ENCODE measurements at regions not wholly inside any gene's neighbourhood (a gene's known extent, or its start where the extent isn't known, plus 50 kb on each side); places are given as distances from the start of the nearest gene placed in this dataset.

GRCh38 chr2:120620025-120620793 is 115.5 kb upstream of the GLI2 start:
- FAIRE-seq: no peak

DNA sequence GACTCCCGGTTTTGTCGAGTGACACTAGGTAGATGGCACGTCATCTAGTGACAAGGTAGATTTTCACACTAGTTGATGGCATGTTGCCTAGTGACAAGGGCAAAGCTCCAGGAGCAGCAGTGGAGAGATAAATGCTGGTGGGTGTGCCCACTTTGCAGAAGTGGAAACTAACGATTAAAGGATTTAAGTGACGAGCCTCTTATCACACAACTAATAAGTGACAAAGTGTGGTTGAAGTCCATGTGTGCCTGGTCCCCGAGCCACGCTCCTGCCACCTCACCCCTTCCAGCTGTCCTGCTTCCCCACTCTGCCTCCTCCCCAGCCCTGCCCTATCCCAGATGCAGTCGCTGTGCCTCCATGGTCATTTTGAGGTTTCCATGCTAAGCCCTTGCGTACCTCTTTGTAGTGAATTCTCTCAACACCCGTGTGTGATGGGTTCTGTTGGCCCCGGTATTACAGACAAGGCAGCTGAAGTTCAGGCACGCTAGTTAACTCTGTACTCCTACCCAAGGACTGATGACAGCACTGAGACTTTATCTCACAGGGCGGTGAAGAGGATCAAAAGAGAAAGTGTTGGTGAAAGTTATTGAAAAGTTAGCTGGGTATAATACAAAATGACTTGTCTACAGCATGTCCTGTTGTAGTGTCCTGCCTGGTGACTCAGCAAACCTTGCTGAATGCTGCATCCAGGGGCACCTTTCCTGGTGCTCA is 113.4 kb upstream of the GLI2 start:
- DNase-seq (ENCODE audit: insufficient read length, low spot score) (no peak), FAIRE-seq (no peak)
- TF ChIP-seq SPI1 (IDR thresholded peaks at IDR 0.05; ENCODE audit: low read depth, low read length): no peak
- no peak for TF ChIP-seq POU2F2 (IDR thresholded peaks at IDR 0.05; ENCODE audit: low read depth, low read length)
- no peak for TF ChIP-seq POLR2AphosphoS5 (IDR thresholded peaks at IDR 0.05; ENCODE audit: low read depth, low read length)
- TF ChIP-seq PAX5 (IDR thresholded peaks at IDR 0.05; ENCODE audit: insufficient read depth, low read length, severe bottlenecking): no peak
- no peak for TF ChIP-seq POLR2A (IDR thresholded peaks at IDR 0.05; ENCODE audit: low read depth, low read length)

More at GRCh38 chr2:120620025-120620793, 115.5 kb upstream of the GLI2 start:
- no peak for DNase-seq (ENCODE audit: insufficient read length, low spot score)
- no peak for TF ChIP-seq SPI1 (IDR thresholded peaks at IDR 0.05; ENCODE audit: low read depth, low read length)
- TF ChIP-seq TAF1 (IDR thresholded peaks at IDR 0.05; ENCODE audit: low read depth, low read length): no peak
- no peak for TF ChIP-seq PAX5 (IDR thresholded peaks at IDR 0.05; ENCODE audit: insufficient read depth, low read length, severe bottlenecking)
- no peak for TF ChIP-seq POLR2AphosphoS5 (IDR thresholded peaks at IDR 0.05; ENCODE audit: low read depth, low read length)
- no peak for TF ChIP-seq POU2F2 (IDR thresholded peaks at IDR 0.05; ENCODE audit: low read depth, low read length)
- TF ChIP-seq POLR2A (IDR thresholded peaks at IDR 0.05; ENCODE audit: low read depth, low read length): no peak

DNA sequence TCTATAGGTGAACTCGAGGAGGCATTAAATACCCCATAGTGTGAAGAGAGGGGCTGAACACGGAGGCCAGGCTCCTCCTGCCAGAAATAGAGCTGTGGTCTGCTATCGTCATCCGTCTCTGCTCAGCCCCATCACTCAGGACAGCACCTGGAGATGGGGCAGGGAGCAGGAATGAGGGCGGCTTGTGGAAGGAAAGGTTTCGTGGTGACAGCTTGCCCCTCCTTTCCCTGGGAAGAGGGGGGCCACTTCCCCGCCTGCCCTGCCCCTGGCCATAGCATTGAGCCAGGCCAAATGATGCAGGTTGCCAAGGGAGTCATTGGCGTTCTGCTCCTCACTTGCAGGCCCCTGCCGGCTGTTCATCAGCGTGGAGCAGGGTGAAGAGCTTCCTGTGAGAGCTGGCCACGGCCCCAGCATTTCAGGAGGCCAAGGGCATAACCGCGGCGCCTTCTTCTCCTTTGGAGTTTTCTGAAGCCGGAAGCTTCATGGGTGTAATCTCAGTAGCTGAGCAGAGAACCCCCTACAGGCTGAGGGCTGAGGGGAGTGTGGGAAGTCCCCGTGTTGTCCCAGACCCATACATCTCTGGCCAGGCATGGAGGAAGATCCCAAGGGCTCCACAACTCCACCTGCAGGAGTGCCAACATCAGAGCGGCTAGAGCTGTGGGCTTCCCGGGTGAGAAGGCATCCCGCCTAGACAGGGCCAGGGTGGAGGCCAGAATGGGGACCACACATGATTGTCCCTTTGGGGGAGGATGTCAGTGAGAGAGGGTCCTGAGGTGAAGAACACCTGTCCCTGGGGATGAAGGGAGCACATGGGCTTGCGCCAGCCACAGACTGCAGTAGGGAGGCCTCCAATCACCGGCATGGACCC is 112.5 kb upstream of the GLI2 start:
- DNase-seq (ENCODE audit: insufficient read length, low spot score): no peak
- FAIRE-seq: no peak
- TF ChIP-seq PAX5 (IDR thresholded peaks at IDR 0.05; ENCODE audit: insufficient read depth, low read length, severe bottlenecking): no peak
- TF ChIP-seq POU2F2 (IDR thresholded peaks at IDR 0.05; ENCODE audit: low read depth, low read length): no peak
- no peak for TF ChIP-seq POLR2AphosphoS5 (IDR thresholded peaks at IDR 0.05; ENCODE audit: low read depth, low read length)
- no peak for TF ChIP-seq POLR2A (IDR thresholded peaks at IDR 0.05; ENCODE audit: low read depth, low read length)
- TF ChIP-seq TAF1 (IDR thresholded peaks at IDR 0.05; ENCODE audit: low read depth, low read length): no peak
- TF ChIP-seq SPI1 (IDR thresholded peaks at IDR 0.05; ENCODE audit: low read depth, low read length): no peak

DNA sequence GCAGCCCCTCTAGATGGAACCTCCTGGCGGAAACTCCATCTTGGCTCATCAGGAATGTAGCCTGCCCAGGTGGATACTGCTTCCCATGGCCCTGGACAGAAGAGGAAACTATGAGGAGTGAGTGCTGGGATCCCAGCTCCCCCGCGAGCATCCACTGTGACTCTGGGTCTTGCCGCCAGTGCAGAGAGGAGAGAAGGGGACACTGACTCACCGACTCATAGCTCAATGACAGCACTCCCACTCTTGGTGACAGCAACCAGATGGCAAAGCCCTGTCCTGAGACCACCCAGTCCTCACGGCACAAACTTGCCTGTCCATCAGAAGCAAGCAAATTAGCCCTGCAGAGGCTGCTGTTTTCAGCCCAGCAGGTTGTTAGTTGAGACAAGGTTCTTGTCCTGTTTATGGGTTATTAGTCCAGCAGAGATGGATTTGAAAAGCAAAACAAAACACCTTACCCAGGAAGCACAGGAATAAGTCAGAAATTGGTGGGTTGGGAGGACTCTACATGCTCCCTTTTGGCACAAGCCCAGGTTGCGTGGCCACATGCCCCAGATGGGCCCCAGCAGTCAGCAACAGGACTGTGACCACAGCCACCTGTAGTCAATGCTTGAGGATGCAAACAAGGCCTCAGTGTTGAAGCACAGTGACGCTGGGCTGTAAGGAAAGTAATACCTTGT is 111.5 kb upstream of the GLI2 start:
- FAIRE-seq (no peak), DNase-seq (ENCODE audit: insufficient read length, low spot score) (no peak)
- TF ChIP-seq POLR2A (IDR thresholded peaks at IDR 0.05; ENCODE audit: low read depth, low read length) (no peak), POU2F2 (IDR thresholded peaks at IDR 0.05; ENCODE audit: low read depth, low read length) (no peak), POLR2AphosphoS5 (IDR thresholded peaks at IDR 0.05; ENCODE audit: low read depth, low read length) (no peak), SPI1 (IDR thresholded peaks at IDR 0.05; ENCODE audit: low read depth, low read length) (no peak), PAX5 (IDR thresholded peaks at IDR 0.05; ENCODE audit: insufficient read depth, low read length, severe bottlenecking) (no peak), TAF1 (IDR thresholded peaks at IDR 0.05; ENCODE audit: low read depth, low read length) (no peak)

- no peak for TF ChIP-seq SPI1 (IDR thresholded peaks at IDR 0.05; ENCODE audit: low read depth, low read length)
- no peak for TF ChIP-seq TAF1 (IDR thresholded peaks at IDR 0.05; ENCODE audit: low read depth, low read length)
- no peak for TF ChIP-seq PAX5 (IDR thresholded peaks at IDR 0.05; ENCODE audit: insufficient read depth, low read length, severe bottlenecking)
- TF ChIP-seq POLR2AphosphoS5 (IDR thresholded peaks at IDR 0.05; ENCODE audit: low read depth, low read length): no peak
- no peak for TF ChIP-seq POLR2A (IDR thresholded peaks at IDR 0.05; ENCODE audit: low read depth, low read length)
- TF ChIP-seq POU2F2 (IDR thresholded peaks at IDR 0.05; ENCODE audit: low read depth, low read length): no peak
- DNase-seq (ENCODE audit: insufficient read length, low spot score) (no peak), FAIRE-seq (no peak)
Measured at GRCh38 chr2:120624738-120625446, 110.8 kb upstream of the GLI2 start.

- FAIRE-seq: no peak
- TF ChIP-seq PAX5 (IDR thresholded peaks at IDR 0.05; ENCODE audit: insufficient read depth, low read length, severe bottlenecking) (no peak), POLR2AphosphoS5 (IDR thresholded peaks at IDR 0.05; ENCODE audit: low read depth, low read length) (no peak)
Measured at GRCh38 chr2:120625865-120626560, 109.7 kb upstream of the GLI2 start.

DNA sequence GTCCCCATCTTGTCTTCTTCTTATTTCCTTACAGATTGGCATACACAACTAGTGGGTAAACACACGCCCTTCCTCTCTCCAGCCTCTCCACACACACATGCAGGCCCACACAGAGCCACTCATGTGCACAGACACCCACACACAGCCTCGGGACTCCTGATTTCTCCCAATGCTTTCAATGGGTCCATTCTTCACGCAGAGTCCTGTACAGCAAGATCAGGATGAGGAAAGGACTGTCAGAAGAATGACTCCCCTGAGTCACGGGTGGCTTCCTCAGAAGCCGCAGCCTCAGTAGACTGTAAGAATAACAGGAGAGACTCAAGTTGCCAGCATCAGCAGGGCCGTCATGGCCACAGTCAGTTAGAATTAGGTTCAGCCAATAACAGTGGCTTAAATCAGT is 109.1 kb upstream of the GLI2 start:
- no peak for FAIRE-seq
- no peak for TF ChIP-seq POLR2A (IDR thresholded peaks at IDR 0.05; ENCODE audit: low read depth, low read length)
- no peak for DNase-seq (ENCODE audit: insufficient read length, low spot score)

More at GRCh38 chr2:120625865-120626560, 109.7 kb upstream of the GLI2 start:
- no peak for DNase-seq (ENCODE audit: insufficient read length, low spot score)

DNA sequence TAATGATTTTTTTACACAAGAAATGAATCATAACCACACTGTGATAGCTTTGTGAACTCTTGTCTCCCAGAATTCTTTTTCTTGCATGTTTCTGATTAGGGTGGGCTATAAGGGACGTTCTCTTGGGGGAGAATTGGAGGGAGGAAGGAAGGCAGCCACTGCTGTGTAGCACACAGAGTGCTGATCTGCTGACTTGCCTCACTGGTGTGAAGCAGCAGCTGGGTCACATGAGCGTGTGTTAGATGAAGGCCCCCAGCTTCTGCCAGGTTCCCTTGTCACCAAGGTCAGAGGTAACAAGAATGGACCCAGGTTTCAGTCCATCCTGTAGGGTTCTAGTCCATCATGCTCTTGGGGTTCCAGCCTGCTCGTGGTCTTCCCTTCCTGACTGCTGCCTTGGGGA is 107.4 kb upstream of the GLI2 start:
- DNase-seq (ENCODE audit: insufficient read length, low spot score) (no peak), FAIRE-seq (no peak)
- no peak for TF ChIP-seq TAF1 (IDR thresholded peaks at IDR 0.05; ENCODE audit: low read depth, low read length)
- TF ChIP-seq POLR2AphosphoS5 (IDR thresholded peaks at IDR 0.05; ENCODE audit: low read depth, low read length): no peak
- no peak for TF ChIP-seq POU2F2 (IDR thresholded peaks at IDR 0.05; ENCODE audit: low read depth, low read length)
- no peak for TF ChIP-seq POLR2A (IDR thresholded peaks at IDR 0.05; ENCODE audit: low read depth, low read length)
- TF ChIP-seq SPI1 (IDR thresholded peaks at IDR 0.05; ENCODE audit: low read depth, low read length): no peak
- no peak for TF ChIP-seq PAX5 (IDR thresholded peaks at IDR 0.05; ENCODE audit: insufficient read depth, low read length, severe bottlenecking)

Data from GM12891 (cell line).